OCI-LY1 (cell line): ENCODE measurements at regions not wholly inside any gene's neighbourhood (a gene's known extent, or its start where the extent isn't known, plus 50 kb on each side); places are given as distances from the start of the nearest gene placed in this dataset.

ENCODE experiments used
- H2AFZ ChIP-seq: fragments of 200-600 bp; sonication (generic), shearing (Covaris generic); 2 replicates; pipeline ENCODE4 v1.6.0; 2014; ENCODE audit warnings: antibody characterized with exemption, mild to moderate bottlenecking, low read length
- H3F3A ChIP-seq: fragments of 200-600 bp; sonication (generic), shearing (Covaris generic); 2 replicates; pipeline ENCODE4 v1.6.0; 2014; ENCODE audit warnings: mild to moderate bottlenecking, antibody characterized with exemption, low read length, moderate library complexity; ENCODE audit not compliant: insufficient read depth
- H3K27ac ChIP-seq: fragments of 200-600 bp; sonication (generic); 2 replicates; pipeline ENCODE4 v1.5.1; 2014; ENCODE audit warnings: low read length, mixed run types, mild to moderate bottlenecking, low read depth; ENCODE audit not compliant: poor library complexity, severe bottlenecking
- H3K27me3 ChIP-seq: fragments of 200-600 bp; sonication (generic); 2 replicates; pipeline ENCODE4 v1.6.0; 2014; ENCODE audit warnings: antibody characterized with exemption, mild to moderate bottlenecking, low read length, moderate library complexity; ENCODE audit not compliant: insufficient read depth
- H3K36me3 ChIP-seq: fragments of 200-600 bp; sonication (generic); 2 replicates; pipeline ENCODE4 v1.6.1; 2014; ENCODE audit warnings: mild to moderate bottlenecking, antibody characterized with exemption, low read length, moderate library complexity, mixed read lengths; ENCODE audit not compliant: insufficient read depth
- H3K4me1 ChIP-seq: fragments of 200-600 bp; sonication (generic); 2 replicates; pipeline ENCODE4 v1.5.1; 2014; ENCODE audit warnings: mild to moderate bottlenecking, low read length, moderate library complexity; ENCODE audit not compliant: insufficient read depth, severe bottlenecking
- H3K4me2 ChIP-seq: fragments of 200-600 bp; sonication (generic), shearing (Covaris generic); 2 replicates; pipeline ENCODE4 v1.6.1; 2014; ENCODE audit warnings: low read length
- H3K4me3 ChIP-seq: fragments of 200-600 bp; sonication (generic); 2 replicates; pipeline ENCODE4 v1.5.1; 2014; ENCODE audit warnings: low read length, low read depth, mild to moderate bottlenecking, mixed read lengths; ENCODE audit not compliant: poor library complexity, severe bottlenecking
- H3K79me2 ChIP-seq: fragments of 200-600 bp; shearing (Covaris generic); 2 replicates; pipeline ENCODE4 v1.6.1; 2016; ENCODE audit warnings: mixed run types, low read length, mixed read lengths; ENCODE audit not compliant: insufficient read depth
- H3K9ac ChIP-seq: fragments of 200-600 bp; sonication (generic), shearing (Covaris generic); 2 replicates; pipeline ENCODE4 v1.6.1; 2014; ENCODE audit warnings: mild to moderate bottlenecking, low read length, mixed read lengths
- H3K9me2 ChIP-seq: fragments of 200-600 bp; sonication (generic), shearing (Covaris generic); 2 replicates; pipeline ENCODE4 v1.6.1; 2014; ENCODE audit warnings: low read depth, mild to moderate bottlenecking, low read length, mixed read lengths
- H3K9me3 ChIP-seq: fragments of 200-600 bp; shearing (Covaris generic); 2 replicates; pipeline ENCODE4 v1.6.1; 2014; ENCODE audit warnings: low read length, mixed read lengths
- H4K20me1 ChIP-seq: fragments of 200-600 bp; sonication (generic), shearing (Covaris generic); 2 replicates; pipeline ENCODE4 v1.6.0; 2016; ENCODE audit warnings: mild to moderate bottlenecking, low read length; ENCODE audit not compliant: insufficient read depth
- EZH2 ChIP-seq: fragments of 200-600 bp; sonication (generic), shearing (Covaris generic); IDR thresholded peaks from 2 replicates; pipeline ENCODE4 v1.8.0; 2017; ENCODE audit warnings: borderline replicate concordance, mixed run types, mild to moderate bottlenecking, antibody characterized with exemption, low read length, moderate library complexity, mixed read lengths
- TF ChIP-seq, protein P1 (sequence below): fragments of 200-600 bp; sonication (generic), shearing (Covaris generic); IDR thresholded peaks from 2 replicates; pipeline ENCODE4 v1.5.1; 2017; ENCODE audit warnings: mild to moderate bottlenecking, antibody characterized with exemption, low read length, moderate library complexity, mixed read lengths

- H3F3A ChIP-seq = no peaks in the 10 kb centered on the region
- H4K20me1 ChIP-seq = no peaks in the 10 kb centered on the region
- no peaks in the 10 kb centered on the region for H3K4me1 ChIP-seq
- TF ChIP-seq, protein P1, sequence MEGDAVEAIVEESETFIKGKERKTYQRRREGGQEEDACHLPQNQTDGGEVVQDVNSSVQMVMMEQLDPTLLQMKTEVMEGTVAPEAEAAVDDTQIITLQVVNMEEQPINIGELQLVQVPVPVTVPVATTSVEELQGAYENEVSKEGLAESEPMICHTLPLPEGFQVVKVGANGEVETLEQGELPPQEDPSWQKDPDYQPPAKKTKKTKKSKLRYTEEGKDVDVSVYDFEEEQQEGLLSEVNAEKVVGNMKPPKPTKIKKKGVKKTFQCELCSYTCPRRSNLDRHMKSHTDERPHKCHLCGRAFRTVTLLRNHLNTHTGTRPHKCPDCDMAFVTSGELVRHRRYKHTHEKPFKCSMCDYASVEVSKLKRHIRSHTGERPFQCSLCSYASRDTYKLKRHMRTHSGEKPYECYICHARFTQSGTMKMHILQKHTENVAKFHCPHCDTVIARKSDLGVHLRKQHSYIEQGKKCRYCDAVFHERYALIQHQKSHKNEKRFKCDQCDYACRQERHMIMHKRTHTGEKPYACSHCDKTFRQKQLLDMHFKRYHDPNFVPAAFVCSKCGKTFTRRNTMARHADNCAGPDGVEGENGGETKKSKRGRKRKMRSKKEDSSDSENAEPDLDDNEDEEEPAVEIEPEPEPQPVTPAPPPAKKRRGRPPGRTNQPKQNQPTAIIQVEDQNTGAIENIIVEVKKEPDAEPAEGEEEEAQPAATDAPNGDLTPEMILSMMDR = no peak
- no peak for TF ChIP-seq EZH2
- H3K4me2 ChIP-seq = no peak overlapping the region
- no peak overlapping the region for H3K9ac ChIP-seq
- H3K4me3 ChIP-seq = no peak overlapping the region
- no peak overlapping the region for H2AFZ ChIP-seq
- no peaks in the 10 kb centered on the region for H3K9me3 ChIP-seq
- H3K27me3 ChIP-seq = no peaks in the 10 kb centered on the region
- H3K79me2 ChIP-seq = no peaks in the 10 kb centered on the region
- no peaks in the 10 kb centered on the region for H3K36me3 ChIP-seq
- no peaks in the 10 kb centered on the region for H3K9me2 ChIP-seq
- H3K27ac ChIP-seq = no peak overlapping the region
Observed at GRCh38 chr4:120544838-120545237, 377.7 kb downstream of the PRDM5 start.

DNA sequence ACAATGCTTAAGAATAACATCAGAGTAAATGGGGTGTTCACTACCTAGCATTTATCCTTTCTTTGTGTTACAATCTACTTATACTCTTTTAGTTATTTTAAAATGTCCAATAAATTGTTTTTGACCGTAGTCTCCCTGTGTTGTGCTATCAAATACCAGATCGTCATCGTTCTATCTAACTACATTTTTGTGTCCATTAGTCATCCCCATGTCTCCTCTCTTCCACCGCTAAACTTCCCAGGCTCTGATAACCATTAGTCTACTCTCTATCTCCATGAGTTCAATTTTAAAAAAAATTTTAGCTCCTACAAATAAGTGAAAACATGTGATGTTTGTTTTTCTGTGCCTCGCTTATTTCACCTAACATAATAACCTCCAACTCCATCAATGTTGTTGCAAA lies 381.9 kb downstream of the PRDM5 start:
- Histone ChIP-seq H3K27me3 (no peaks in the 10 kb centered on the region), H3F3A (no peaks in the 10 kb centered on the region), H3K9me3 (no peaks in the 10 kb centered on the region), H4K20me1 (no peaks in the 10 kb centered on the region), H3K4me1 (no peaks in the 10 kb centered on the region), H3K9ac (no peak overlapping the region), H3K4me3 (no peak overlapping the region), H3K79me2 (no peaks in the 10 kb centered on the region), H3K4me2 (no peak overlapping the region), H3K27ac (no peak overlapping the region), H3K36me3 (no peaks in the 10 kb centered on the region), H2AFZ (no peak overlapping the region), H3K9me2 (no peaks in the 10 kb centered on the region)
- no peak for TF ChIP-seq EZH2
- TF ChIP-seq, protein P1 = no peak

DNA sequence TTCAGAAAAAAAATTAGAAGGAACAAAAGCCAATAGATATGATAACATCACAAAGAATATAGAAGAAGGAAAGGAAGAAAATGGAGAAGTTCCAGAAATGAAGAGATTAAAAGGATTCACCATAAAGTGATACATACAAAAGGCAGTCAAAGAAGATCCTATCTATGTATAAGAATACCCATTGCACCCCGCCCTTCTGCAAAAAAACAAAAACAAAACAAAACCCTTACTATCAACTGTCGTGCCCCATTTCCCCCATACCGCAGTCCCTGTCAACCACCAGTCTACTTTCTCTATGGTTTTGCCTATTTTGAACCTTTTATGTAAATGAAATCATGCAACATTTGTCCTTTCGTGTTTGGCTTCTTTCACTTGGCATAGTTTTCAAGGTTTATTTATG lies 385.6 kb downstream of the PRDM5 start:
- H3K4me2 ChIP-seq = no peak overlapping the region
- no peaks in the 10 kb centered on the region for H3F3A ChIP-seq
- TF ChIP-seq EZH2 = no peak
- TF ChIP-seq, protein P1 = no peak
- no peaks in the 10 kb centered on the region for H3K27me3 ChIP-seq
- H3K9me3 ChIP-seq = no peaks in the 10 kb centered on the region
- no peak overlapping the region for H3K4me3 ChIP-seq
- H2AFZ ChIP-seq = no peak overlapping the region
- H3K9me2 ChIP-seq = no peaks in the 10 kb centered on the region
- no peak overlapping the region for H3K27ac ChIP-seq
- H3K79me2 ChIP-seq = no peaks in the 10 kb centered on the region
- no peaks in the 10 kb centered on the region for H3K36me3 ChIP-seq
- no peak overlapping the region for H3K9ac ChIP-seq
- H3K4me1 ChIP-seq = no peaks in the 10 kb centered on the region
- no peaks in the 10 kb centered on the region for H4K20me1 ChIP-seq
